Brain pericyte (primary cell): ENCODE measurements at regions not wholly inside any gene's neighbourhood (a gene's known extent, or its start where the extent isn't known, plus 50 kb on each side); places are given as distances from the start of the nearest gene placed in this dataset.
A peak's percentile ranks its signal among the peaks of the same experiment; 100 is the strongest.

Experiments
- DNase-seq: peaks from one replicate; pipeline ENCODE4 v3.0.0-alpha.2; 2012; ENCODE audit warnings: low read depth, low spot score

DNA sequence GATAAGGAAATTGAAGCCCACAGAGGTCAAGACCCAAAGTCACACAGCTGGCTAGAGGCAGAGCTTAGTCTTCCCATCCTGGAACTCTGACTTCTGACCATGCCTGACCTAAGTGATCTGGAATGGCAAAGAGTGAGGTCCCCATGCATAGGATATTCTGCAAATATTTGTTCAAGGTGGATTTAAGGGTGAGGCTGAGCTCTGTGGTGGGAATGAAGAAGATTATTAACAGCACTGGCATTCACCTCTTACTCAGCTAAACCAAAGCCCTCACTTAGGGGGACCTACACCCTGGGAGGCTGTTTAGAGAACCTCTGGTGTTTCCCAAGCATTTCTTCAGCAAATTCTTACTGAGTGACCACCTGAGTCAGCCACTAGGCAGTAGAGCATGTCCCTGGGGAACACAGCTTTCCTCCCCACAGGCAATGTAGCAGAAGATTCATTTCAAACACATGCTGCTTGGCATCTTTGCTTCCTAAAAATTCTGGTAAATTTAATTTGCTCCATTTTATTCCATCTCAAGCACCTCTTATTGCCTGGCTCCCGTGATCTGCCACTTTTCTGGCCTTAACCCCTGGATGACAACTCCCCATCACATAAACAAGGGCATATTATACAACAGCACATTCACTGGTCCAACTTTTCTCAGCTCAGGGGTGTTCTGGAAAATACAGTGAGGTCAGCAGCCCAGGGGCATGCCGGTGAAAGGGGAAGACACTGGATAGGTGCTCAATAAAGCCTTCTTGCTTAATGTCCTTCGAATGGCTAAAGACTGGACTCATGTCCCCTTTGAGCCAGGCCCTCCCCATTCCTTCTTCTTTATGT is 176.0 kb downstream of the ABHD5 start:
- peak; percentile 63 for DNase-seq

DNA sequence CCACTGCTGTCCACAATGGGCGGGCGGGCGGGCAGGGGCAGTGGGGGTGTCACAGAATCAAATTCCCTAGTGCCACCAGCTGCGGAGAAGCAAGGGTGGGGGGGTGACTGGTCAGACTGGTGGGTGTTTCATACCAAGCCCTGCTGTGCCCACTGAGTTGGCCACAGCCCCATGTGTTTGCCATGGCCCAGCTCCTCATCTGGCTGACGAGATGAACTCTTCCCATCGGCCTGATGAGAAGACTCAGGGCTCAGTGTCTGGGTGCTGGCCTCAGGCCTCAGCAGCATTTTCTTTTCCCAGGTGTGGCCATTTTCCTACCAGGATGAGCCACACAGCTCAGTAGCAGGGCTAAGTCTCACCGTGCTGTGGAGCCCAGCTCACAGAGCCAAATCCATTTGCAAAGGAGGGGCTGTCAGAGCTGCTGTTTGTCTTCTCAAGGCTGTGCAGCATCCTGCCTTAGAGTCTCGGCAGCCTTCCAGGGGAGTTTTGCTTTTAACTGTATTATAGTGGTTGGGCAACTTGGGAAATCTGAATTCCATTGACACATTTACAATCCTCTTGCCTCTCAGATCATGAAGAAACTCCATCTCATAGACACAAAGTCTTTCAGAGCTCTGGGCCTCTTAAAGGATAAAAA is 176.8 kb downstream of the ABHD5 start:
- DNase-seq = no peak

DNA sequence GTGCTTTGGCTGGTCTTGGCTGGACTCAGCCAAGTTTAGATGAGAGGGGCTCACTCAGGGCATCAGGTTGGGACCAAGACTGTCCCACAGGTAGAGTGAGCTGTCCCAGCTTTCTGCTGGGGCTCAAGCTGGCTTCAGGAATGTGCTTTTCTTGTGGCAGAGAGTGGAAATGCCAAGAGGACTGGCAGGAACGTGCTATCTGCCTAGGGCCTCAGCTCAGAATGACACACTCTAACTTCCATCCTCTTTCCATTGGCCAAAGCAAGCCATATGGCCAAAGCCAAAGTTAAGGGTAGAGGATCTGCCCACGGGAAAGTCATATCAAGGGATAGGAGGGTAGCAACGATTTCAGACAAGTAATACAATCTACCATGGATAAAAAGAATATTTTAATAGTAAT is 178.8 kb downstream of the ABHD5 start:
- no peak for DNase-seq

DNA sequence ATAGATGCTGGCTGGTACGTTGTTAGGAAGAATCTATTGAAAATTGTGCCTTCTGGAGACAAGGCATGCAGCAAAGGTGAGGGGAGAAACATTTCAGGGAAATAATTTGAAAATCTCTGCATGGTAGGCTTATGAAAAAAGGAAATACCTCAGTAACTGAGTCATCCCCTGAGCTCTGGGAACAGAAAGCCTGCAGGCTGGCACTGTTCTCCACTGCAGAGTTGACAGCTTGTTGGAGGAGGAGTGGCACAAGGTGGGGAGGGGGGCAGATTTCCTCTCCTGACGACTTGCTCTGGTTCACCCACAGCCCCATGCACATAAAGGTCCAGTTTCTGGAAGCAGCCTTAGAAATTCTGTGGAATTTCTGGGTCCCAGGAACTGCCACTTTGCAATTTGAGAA is 179.4 kb downstream of the ABHD5 start:
- no peak for DNase-seq

DNA sequence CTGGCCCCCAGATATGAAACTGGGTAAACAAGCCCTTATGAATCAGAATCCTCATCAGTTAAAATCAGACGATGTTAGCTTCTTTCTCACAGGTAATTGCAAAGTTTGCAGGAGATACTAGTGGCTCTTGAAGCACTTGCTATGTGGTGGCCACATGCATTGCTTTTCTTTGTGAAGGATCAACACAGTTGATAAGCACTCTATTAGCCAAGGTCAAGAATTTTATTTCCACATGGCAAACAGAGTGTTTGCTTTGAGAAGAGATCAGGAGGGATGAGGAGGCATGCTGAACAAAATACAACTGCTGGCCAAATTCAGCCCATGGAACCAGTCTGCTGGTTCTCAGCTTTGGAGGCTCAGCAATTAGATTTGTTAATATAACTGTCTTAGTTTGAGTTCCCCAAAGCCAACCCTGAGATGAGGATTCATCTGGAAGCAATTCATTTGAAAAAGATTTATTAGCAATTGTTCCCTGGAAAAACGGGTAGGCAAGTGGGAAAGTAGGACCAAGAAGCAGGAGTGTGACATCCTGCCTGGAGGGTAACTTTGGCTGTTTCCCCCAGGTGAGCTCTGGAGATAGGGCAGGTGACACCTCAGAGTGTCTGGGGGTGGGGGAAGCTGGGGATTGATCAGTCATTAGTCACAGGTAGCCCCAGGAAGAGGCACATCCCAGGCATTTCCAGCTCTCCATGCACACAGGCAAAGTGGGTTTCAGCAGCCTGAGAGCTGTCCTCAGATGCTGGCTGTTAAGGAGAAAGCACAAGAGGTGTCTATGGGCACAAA is 180.3 kb downstream of the ABHD5 start:
- DNase-seq = no peak

DNA sequence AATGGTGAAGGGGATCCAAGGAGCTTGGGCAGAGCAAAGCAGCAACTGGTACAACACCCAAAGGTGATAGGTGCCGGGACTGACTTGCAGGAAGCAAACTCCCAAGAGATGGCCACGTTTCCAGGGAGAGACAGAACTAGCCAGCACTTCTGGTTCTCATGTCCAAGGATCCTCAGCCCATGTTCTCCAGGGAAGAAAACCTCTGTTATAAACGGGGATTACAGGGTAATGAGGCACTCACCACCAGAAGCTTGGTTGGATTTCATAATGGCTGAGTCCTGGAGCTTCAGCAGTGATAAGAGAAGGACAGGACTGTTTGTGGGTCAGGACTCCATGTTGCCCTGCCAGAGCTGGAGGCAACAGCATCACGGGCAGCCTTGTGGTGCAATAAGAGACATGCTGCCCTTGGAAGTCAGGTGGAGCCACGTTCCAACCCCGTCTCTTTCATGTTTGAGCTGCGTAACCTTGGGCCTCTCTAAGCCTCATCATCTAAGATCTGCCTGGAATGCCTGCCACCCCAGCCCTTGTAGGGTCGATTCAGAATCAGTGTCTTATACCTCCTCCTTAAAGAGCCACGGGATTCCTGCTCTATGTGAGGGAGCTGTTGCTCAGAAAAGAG is 181.0 kb downstream of the ABHD5 start:
- DNase-seq = no peak

DNA sequence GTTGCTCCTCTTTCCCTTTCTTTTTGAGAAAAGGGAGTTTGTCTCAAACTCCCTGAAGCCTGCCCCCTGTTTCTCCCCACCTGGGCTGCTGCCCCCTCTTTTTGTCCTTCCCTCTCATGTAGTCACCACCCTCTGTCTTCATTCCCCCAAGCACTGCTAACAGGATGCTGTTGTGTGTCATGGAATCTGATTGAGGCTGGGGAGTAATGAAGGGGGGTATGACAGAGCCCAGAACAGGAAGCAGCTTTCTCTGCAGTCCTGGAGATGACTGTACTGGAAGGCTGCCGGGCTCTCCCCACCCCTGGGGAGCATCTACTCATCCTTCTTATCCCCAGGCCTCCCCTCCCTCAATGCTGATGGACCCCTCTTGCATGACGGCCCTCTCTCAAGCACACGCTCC is 181.6 kb downstream of the ABHD5 start:
- DNase-seq = no peak

DNA sequence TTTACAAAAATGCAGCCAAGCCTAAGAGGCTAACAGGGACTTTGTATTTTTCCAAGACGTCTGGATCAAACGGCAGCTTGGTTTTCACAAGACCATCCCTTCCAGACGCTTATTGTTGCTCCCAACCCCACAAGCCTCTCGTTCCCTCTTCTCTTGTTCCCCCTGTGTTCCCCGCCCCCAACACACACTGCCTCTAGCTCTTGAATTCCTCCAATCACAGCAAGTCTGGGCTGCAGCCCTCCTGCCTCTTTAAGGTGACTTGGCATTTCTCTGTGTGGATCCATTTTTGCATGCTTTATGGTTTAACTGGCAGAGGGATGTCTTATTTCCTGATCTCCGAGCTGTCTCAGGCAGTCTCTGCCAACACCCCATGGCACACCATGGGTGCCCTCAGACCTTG is 182.2 kb downstream of the ABHD5 start:
- DNase-seq = no peak

DNA sequence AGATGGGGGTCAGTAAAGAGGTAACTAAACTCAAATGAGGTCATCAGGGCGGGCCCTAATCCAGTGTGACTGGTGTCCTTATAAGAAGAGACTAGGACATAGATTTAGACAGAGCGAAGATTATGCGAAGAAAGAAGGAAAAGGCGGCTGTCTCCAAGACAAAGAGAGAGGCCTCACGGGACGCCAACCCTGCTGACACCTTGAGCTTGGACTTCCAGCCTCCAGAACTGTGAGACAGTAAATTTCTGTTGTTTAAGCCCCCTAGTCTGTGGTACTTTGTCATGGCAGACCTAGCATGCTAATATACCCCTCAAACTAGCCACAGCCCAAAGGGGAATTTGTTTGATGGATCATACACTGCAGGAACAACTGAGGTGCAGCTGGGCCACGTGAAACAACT is 183.0 kb downstream of the ABHD5 start:
- DNase-seq = no peak

DNA sequence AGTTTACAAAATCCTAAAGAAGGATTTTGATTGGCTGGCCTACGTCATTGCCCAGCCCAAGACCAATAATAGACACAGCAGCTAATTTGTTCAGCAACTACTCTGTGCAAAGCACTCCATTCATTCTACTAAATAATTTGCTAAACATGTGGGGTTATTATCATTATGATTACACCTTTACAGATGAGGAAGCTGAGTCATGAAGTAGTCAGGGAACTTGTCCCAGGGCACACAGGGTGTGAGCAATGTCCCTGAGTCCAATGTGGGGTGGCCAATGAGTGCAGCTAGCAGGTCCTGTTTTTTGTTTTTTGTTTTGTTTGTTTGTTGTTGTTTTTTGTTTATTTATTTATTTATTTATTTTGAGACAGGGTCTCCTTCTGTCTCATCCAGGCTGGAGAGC is 183.6 kb downstream of the ABHD5 start:
- DNase-seq = no peak

DNA sequence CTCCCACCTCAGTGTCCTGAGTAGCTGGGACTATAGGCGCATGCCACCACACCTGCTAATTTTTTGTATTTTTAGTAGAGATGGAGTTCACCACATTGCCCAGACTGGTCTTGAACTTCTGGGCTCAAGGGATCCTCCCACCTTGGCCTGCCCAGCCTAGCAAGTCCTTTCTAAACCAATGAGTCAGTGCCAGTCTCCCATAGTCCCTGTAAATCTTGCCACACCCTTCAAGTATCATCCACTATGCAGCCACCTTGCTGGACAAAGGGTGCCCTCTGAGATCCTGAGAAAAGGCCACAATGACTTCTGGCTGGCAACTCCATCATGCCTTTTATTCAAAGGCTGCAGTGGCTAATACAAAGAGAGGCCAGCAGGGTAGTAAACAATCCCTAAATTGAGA is 184.0 kb downstream of the ABHD5 start:
- no peak for DNase-seq

DNA sequence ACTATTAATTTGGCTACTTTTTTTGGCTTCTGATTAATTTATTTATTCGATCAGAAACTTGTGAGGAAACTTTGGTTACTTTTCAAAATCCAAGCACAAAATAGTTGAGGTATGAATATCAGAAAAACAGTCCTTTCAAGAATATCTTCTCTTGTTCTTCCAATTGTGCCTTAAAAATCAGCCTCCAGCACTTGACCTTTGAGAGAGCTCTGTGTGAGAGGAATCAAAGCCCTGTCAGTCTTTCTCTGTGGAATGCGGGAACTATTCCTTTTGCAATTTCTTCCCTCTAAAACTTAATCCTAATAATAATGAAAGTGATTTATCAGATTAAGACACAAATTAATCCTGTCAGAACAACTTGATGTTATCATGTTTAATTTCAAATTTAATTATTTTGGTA is 185.9 kb downstream of the ABHD5 start:
- DNase-seq = no peak

DNA sequence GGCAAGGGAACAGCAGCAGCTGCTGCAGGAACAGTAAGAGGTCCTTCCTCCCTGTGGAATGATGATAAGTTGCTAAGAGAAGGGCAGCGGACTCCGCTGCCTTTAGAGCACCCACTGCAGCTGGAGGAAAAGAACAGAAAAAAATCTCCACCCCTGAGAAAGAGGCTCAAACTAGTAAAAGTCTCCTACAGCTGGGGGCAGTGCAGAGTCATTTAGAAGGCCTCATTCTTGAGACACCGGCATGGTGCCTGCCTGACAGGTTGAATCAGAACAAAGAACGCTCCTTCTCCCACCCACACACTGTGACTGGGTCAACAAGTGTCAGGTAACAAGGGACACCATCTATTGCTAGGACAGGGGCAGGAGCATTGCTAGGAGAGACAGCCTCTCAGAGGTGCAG is 188.4 kb downstream of the ABHD5 start:
- no peak for DNase-seq

DNA sequence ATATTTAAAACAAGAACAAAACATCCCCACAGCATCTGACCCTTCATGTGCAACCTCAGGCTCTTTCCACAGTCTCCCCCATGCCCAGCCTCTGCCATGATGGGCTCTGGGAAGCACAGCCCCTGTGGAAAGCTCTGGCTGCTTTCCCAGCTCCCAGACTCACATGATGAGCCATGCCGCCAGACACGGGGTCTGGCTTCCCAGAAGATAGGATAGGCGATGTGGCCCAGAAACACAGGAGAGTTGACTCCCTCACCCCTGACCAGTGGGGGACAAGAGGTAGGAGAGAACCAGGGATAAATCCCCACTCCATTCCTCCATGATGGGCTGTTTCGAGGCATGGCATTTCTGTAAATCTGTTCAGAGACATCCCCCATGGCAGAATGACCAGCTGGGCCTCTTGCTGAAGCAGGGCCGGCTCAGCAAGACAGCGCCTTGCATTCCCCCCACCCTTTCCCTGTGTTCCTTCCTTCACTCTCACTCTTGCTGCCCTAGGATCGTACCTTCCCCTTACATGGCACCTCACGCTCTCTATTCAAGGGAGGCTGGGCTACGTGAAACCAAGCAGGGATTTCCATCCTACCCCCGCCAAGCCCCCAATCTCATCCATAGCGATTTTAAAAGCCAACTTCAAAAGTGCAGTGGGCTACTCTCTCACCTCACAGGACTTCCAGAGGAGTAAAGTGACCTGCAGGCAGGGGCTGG is 192.4 kb downstream of the ABHD5 start:
- no peak for DNase-seq

DNA sequence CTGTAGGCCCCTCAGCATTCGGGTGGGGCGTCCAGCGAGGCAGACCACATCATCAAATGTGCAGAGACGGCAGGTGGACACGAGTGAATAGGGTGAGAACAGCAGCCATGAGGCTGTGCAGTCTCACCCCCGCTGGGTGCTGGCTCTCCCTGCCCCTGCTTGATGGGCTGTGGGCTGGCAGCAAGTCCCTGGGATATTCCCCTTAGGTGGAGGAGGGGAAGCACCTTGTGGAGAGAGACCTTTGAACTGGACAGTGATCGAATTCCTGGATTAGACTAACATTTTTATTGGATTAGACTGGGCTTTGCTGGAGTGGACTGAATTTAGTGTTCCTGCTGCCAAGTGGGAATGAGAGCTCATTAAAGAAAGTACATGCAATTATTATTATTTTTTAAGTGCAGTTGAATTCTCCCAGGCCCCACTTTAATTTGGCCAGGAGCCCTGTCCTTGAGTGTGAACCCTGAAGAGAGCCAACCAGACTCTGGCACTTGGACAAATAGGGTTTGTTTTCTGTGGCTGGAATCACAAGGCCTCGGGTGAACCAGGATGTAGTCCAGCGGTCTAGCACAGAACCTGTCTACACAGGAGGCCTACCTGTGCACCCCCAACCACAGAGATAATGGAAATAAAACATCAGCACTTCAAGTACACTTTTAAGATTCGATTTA is 193.1 kb downstream of the ABHD5 start:
- DNase-seq = no peak

DNA sequence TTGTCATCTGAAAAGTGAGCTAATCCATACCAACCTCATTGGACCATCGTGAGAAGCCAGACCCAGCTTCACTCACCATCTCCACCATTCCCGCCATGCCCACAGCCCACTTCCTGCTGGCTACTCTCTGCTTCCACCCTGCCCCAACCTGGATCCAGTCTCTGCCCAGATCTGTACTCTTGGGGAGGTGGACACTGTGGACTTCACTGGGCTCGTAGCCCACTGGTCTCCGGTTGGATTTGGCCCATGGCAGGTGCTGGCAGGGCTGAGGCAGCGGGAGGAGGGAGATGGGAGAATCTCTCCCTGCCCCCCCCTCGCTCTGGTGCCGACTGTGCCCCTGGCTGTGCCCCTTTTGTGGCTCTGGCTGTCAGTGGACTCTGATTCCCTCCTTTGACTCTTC is 193.8 kb downstream of the ABHD5 start:
- DNase-seq = no peak

DNA sequence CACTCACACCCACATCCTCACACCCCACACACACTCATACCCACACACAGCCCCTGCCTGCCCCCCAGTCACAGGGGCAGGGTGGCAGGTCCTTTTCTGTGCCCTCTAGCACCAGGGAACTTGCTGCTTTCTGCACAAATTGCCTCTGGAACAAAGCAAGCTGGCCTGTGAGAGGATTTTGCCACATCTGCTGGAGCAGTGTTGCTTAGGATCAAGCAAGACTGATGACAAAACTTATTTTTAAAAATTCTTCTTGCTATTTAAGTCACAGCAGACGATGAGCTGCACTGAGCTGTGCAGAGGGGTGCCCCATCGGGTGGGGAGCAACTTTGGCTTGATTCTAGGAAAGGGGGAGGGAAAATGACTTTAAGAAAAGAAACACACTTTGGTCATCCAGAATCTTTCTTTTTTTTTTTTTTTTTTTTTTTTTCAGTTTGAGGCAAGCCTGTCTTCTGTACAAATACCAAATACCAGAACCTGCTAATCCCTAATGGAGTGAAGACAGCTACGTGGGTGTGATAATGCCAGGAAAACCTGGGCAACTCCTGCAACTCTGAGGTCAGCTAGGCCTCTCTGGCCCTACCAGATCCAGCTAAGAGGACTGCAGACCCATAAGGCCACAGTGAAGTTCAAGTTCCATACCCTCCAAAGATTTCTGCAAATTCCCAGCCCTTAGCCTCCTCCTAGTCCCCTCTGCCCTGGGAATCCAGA is 195.3 kb downstream of the ABHD5 start:
- DNase-seq = no peak

DNA sequence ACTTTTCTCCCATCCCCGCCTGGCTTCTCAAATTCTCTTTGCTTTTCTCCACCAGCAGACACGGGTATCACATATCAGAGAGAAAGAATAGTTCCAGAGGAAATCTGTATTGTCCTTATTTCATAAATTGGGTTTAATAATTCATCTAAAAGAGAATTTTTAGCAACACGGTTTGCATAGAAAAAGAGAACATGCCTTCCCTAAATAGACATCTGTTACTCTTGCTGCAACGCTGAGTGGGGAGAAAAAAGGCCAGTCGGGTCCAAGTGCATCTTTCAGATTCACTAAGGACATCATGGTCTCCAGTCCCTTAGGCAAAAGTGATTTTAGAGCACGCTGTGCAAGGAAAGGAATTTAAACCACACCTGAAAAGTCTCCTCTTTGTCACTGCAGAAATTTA is 201.3 kb downstream of the ABHD5 start:
- DNase-seq = no peak

DNA sequence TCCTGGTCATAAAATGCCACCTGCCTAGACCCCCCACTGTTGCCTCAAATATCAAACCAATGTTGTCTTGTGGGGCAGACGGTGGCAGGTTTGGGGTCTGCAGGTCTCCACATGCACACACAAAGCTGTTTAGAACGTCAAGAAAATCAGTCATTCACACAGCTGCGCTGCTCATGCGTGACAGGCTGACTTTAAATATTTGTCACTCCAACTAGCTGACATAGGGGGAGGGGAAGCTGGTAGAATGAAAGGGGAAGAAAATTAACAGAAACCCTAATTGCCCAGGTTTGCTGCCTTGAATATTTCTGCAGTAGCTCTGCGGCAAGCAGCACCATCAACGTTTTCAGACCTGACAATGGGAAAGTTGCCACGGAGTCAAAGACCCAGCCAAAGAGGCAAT is 201.8 kb downstream of the ABHD5 start:
- no peak for DNase-seq

DNA sequence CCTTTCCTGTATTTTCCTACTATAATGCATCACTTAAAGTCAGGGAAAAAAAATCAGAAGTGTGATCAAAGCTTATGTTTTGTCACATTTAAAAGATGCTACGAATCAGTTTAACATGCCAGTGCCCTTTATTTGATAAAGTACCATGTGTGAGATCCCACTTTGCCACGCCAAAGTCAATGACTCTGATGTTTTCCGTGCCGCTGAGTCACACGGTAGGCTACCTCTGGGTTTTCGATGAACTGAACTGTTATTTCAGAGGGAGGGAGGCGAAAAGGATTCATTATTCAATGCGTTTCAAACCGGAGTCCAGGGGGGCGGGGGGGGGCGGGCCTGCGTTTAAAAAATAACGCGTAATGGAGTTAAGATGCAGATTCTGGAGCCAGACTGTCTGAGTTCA is 203.0 kb downstream of the ABHD5 start:
- DNase-seq = no peak
